A549 (cell line): ENCODE measurements at regions not wholly inside any gene's neighbourhood (a gene's known extent, or its start where the extent isn't known, plus 50 kb on each side); places are given as distances from the start of the nearest gene placed in this dataset.

Source experiments
- BHLHE40 ChIP-seq: IDR thresholded peaks from 2 replicates; pipeline ENCODE4 v1.6.1; 2012; ENCODE audit warnings: low read depth, low read length, inconsistent platforms
- TF ChIP-seq, protein P1 (sequence below): fragments of >200 bp; sonication (Bioruptor Twin); formaldehyde crosslinking; IDR thresholded peaks from 3 replicates; pipeline ENCODE4 v1.5.1; 2016
- TF ChIP-seq, protein P2 (sequence below): IDR thresholded peaks from 2 replicates; pipeline ENCODE4 v1.6.1; 2012

DNA sequence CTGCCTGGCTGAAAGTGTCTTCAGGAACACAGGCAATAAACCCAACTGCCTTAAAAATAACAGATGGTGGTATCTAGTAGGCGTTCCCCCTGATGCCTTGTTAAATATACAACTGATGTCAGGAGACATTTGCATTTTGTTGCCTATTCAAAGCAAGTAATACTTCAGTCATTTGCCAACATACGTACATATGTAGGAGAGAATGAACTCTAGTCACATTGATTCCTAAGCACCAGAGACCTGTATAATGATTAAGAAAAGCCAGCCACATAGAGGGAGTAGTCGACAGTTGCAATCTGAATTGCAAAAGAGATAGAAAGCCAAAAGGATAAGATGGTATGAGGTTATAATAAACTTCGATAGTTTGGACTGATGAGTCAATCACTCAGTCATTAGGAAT, 191.0 kb upstream of the EMCN start:
- no peak for TF ChIP-seq BHLHE40
- TF ChIP-seq, protein P1, sequence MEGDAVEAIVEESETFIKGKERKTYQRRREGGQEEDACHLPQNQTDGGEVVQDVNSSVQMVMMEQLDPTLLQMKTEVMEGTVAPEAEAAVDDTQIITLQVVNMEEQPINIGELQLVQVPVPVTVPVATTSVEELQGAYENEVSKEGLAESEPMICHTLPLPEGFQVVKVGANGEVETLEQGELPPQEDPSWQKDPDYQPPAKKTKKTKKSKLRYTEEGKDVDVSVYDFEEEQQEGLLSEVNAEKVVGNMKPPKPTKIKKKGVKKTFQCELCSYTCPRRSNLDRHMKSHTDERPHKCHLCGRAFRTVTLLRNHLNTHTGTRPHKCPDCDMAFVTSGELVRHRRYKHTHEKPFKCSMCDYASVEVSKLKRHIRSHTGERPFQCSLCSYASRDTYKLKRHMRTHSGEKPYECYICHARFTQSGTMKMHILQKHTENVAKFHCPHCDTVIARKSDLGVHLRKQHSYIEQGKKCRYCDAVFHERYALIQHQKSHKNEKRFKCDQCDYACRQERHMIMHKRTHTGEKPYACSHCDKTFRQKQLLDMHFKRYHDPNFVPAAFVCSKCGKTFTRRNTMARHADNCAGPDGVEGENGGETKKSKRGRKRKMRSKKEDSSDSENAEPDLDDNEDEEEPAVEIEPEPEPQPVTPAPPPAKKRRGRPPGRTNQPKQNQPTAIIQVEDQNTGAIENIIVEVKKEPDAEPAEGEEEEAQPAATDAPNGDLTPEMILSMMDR: no peak
- TF ChIP-seq, protein P2, sequence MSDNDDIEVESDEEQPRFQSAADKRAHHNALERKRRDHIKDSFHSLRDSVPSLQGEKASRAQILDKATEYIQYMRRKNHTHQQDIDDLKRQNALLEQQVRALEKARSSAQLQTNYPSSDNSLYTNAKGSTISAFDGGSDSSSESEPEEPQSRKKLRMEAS: no peak
